ENCODE measurements at regions not wholly inside any gene's neighbourhood (a gene's known extent, or its start where the extent isn't known, plus 50 kb on each side); places are given as distances from the start of the nearest gene placed in this dataset.

DNA sequence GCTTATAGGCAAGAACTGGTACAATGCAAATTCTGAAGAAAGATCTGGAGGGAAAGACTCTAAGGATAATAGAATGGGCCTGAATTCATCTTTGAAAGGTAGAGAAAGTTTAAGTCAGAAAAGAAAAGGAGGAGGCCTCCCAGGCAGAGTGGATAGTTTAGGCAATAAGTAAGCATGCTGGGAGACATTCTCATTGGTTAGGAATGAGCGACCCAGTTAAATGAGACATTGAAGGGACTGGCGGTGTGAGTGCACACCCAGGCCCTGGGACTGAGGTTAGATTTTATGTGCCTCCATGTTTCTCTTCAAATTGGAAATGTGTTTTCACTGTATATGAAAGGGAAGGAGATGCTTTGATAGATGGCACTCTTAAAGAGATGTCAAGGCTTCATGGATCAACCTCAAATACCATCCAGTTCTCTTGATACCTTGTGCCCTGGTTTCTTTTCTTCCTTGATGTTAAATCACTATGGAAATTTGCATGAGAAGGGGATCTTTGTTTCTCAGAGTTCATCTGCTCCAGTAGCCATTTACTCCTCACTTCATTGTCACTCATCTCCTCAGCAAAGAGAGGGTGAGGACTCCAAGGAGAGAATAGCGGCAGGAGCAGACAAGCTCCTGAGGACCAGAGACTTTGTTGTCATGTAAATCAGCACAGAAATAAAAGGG, 584.2 kb upstream of the INTU start (continued):
- TF ChIP-seq, protein P1, sequence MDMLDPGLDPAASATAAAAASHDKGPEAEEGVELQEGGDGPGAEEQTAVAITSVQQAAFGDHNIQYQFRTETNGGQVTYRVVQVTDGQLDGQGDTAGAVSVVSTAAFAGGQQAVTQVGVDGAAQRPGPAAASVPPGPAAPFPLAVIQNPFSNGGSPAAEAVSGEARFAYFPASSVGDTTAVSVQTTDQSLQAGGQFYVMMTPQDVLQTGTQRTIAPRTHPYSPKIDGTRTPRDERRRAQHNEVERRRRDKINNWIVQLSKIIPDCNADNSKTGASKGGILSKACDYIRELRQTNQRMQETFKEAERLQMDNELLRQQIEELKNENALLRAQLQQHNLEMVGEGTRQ (IDR thresholded peaks at IDR 0.05; ENCODE audit: borderline replicate concordance, low read depth, low read length): no peak
- TF ChIP-seq, protein P2, sequence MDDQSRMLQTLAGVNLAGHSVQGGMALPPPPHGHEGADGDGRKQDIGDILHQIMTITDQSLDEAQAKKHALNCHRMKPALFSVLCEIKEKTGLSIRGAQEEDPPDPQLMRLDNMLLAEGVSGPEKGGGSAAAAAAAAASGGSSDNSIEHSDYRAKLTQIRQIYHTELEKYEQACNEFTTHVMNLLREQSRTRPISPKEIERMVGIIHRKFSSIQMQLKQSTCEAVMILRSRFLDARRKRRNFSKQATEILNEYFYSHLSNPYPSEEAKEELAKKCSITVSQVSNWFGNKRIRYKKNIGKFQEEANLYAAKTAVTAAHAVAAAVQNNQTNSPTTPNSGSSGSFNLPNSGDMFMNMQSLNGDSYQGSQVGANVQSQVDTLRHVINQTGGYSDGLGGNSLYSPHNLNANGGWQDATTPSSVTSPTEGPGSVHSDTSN (IDR thresholded peaks at IDR 0.05; ENCODE audit: insufficient replicate concordance, low read depth, low read length): no peak
- no peak for TF ChIP-seq NR2F1 (conservative IDR thresholded peaks at IDR 0.05)
- TF ChIP-seq, protein P3, sequence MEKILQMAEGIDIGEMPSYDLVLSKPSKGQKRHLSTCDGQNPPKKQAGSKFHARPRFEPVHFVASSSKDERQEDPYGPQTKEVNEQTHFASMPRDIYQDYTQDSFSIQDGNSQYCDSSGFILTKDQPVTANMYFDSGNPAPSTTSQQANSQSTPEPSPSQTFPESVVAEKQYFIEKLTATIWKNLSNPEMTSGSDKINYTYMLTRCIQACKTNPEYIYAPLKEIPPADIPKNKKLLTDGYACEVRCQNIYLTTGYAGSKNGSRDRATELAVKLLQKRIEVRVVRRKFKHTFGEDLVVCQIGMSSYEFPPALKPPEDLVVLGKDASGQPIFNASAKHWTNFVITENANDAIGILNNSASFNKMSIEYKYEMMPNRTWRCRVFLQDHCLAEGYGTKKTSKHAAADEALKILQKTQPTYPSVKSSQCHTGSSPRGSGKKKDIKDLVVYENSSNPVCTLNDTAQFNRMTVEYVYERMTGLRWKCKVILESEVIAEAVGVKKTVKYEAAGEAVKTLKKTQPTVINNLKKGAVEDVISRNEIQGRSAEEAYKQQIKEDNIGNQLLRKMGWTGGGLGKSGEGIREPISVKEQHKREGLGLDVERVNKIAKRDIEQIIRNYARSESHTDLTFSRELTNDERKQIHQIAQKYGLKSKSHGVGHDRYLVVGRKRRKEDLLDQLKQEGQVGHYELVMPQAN (conservative IDR thresholded peaks at IDR 0.05): no peak
- TF ChIP-seq NR2C1 (IDR thresholded peaks at IDR 0.05): no peak

DNA sequence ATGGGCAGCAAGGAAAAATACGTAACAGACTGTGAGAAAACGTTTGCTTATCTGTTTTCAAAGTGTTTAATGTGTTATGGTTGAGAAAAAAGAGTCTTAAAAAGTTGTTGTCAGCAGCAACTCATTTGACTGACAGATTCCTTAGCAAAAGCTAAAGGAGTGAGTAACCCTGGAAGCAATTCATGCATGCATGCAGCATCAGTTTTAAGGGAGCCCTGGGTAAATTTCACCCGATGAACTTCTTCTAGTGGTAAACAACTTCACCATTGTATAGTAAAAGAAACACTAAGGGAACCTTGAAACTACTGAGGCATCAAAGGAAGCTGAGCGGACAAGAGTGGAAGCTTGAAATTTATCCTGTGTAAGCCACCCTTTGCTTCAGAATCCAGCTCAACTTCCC, 583.2 kb upstream of the INTU start:
- no peak overlapping the region for H3K4me2 ChIP-seq (ENCODE audit: control insufficient read depth, insufficient read depth)
- no peaks in the 10 kb centered on the region for H3K36me3 ChIP-seq (ENCODE audit: control insufficient read depth in 2 of 2, insufficient read depth in 2 of 2, low read length in 1 of 2)
- no peak overlapping the region for H3K9ac ChIP-seq (ENCODE audit: control insufficient read depth, insufficient read depth, low read length)
- FAIRE-seq (no peak), DNase-seq (ENCODE audit: low read depth, low spot score) (no peak), ATAC-seq (no peak)
- no peaks in the 10 kb centered on the region for H3K79me2 ChIP-seq (ENCODE audit: control insufficient read depth, insufficient read depth, low read length)
- ChIA-PET SMC1A (ENCODE audit: uncharacterized antibody, unreplicated experiment) (no interaction called here), POLR2A (no interaction called here), RAD21 (ENCODE audit: unreplicated experiment) (no interaction called here), CTCF (no interaction called here)
- H3K27me3 ChIP-seq (replicated peaks in 1 of 2; ENCODE audit: control insufficient read depth in 2 of 2, insufficient read depth in 2 of 2, low read length in 1 of 2): no peaks in the 10 kb centered on the region
- in situ Hi-C loops (cut with MboI) (no loop called here), intact Hi-C loops (cut with micrococcal nuclease; ENCODE audit: unreplicated experiment) (no loop called here)
- H3K4me1 ChIP-seq (ENCODE audit: control insufficient read depth, insufficient read depth, low read length): no peaks in the 10 kb centered on the region
- WGBS (ENCODE audit: insufficient coverage, insufficient replicate concordance, low lambda C conversion rate, missing lambda C conversion rate): 38% methylated on average over 4 of the region's 4 CpGs
- H3K4me3 ChIP-seq: no peak overlapping the region
- H4K20me1 ChIP-seq (ENCODE audit: control insufficient read depth, insufficient read depth): no peaks in the 10 kb centered on the region
- no peaks in the 10 kb centered on the region for H3K9me3 ChIP-seq (replicated peaks; ENCODE audit: control insufficient read depth, insufficient read depth, low read length)
- no TSS peak for BruUV-seq (replicated peaks)
- no peak overlapping the region for H3K27ac ChIP-seq (ENCODE audit: control insufficient read depth, insufficient read depth)
- H2AFZ ChIP-seq (ENCODE audit: control insufficient read depth, low read depth, low read length): no peak overlapping the region
- TF ChIP-seq, protein P4, sequence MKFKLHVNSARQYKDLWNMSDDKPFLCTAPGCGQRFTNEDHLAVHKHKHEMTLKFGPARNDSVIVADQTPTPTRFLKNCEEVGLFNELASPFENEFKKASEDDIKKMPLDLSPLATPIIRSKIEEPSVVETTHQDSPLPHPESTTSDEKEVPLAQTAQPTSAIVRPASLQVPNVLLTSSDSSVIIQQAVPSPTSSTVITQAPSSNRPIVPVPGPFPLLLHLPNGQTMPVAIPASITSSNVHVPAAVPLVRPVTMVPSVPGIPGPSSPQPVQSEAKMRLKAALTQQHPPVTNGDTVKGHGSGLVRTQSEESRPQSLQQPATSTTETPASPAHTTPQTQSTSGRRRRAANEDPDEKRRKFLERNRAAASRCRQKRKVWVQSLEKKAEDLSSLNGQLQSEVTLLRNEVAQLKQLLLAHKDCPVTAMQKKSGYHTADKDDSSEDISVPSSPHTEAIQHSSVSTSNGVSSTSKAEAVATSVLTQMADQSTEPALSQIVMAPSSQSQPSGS (IDR thresholded peaks at IDR 0.05; ENCODE audit: low read length): no peak
- TF ChIP-seq NR2C2 (IDR thresholded peaks at IDR 0.05; ENCODE audit: borderline replicate concordance, control insufficient read depth, insufficient read length, low read depth) (no peak), ZZZ3 (IDR thresholded peaks at IDR 0.05; ENCODE audit: control insufficient read depth, insufficient read length, low read depth) (no peak)
- TF ChIP-seq, protein P5, sequence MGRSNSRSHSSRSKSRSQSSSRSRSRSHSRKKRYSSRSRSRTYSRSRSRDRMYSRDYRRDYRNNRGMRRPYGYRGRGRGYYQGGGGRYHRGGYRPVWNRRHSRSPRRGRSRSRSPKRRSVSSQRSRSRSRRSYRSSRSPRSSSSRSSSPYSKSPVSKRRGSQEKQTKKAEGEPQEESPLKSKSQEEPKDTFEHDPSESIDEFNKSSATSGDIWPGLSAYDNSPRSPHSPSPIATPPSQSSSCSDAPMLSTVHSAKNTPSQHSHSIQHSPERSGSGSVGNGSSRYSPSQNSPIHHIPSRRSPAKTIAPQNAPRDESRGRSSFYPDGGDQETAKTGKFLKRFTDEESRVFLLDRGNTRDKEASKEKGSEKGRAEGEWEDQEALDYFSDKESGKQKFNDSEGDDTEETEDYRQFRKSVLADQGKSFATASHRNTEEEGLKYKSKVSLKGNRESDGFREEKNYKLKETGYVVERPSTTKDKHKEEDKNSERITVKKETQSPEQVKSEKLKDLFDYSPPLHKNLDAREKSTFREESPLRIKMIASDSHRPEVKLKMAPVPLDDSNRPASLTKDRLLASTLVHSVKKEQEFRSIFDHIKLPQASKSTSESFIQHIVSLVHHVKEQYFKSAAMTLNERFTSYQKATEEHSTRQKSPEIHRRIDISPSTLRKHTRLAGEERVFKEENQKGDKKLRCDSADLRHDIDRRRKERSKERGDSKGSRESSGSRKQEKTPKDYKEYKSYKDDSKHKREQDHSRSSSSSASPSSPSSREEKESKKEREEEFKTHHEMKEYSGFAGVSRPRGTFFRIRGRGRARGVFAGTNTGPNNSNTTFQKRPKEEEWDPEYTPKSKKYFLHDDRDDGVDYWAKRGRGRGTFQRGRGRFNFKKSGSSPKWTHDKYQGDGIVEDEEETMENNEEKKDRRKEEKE (IDR thresholded peaks at IDR 0.05): no peak
